ENCODE measurements at regions not wholly inside any gene's neighbourhood (a gene's known extent, or its start where the extent isn't known, plus 50 kb on each side); places are given as distances from the start of the nearest gene placed in this dataset.

DNA sequence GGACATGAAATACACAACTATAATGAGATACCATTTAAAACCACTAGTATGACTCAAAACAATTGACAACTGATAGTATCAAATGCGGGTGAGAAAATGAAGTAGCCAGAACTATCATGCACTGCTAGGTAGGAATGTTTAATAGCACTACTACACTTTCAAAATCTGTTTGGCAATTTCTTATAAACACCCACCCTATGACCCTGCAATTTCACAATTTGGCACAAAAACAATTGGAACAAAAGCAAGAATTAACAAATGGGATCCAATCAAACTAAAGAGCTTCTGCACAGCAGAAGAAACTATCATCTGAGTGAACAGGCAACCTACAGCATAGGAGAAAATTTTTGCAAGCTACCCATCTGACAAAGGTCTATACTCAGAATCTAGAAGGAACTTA lies 431.2 kb upstream of the GYPC start:
- no peak for TF ChIP-seq BHLHE40 (IDR thresholded peaks at IDR 0.05; ENCODE audit: low read depth, low read length)
- no peak for TF ChIP-seq CTCF (conservative IDR thresholded peaks at IDR 0.05; ENCODE audit: low read depth, low read length)
- TF ChIP-seq, protein P1, sequence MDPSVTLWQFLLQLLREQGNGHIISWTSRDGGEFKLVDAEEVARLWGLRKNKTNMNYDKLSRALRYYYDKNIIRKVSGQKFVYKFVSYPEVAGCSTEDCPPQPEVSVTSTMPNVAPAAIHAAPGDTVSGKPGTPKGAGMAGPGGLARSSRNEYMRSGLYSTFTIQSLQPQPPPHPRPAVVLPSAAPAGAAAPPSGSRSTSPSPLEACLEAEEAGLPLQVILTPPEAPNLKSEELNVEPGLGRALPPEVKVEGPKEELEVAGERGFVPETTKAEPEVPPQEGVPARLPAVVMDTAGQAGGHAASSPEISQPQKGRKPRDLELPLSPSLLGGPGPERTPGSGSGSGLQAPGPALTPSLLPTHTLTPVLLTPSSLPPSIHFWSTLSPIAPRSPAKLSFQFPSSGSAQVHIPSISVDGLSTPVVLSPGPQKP (IDR thresholded peaks at IDR 0.05; ENCODE audit: borderline replicate concordance, low read depth, low read length): no peak

All from IMR-90 (cell line).